AG08395 (cell line): ENCODE measurements at regions not wholly inside any gene's neighbourhood (a gene's known extent, or its start where the extent isn't known, plus 50 kb on each side); places are given as distances from the start of the nearest gene placed in this dataset.

ENCODE experiments used
- DNase-seq: peaks from one replicate; pipeline ENCODE4 v3.0.0; 2012; ENCODE audit warnings: mixed read lengths, low spot score

- no peak for DNase-seq
These were observed 293.3 kb upstream of the TPM1 start for GRCh38 chr15:62749036-62749815.

DNA sequence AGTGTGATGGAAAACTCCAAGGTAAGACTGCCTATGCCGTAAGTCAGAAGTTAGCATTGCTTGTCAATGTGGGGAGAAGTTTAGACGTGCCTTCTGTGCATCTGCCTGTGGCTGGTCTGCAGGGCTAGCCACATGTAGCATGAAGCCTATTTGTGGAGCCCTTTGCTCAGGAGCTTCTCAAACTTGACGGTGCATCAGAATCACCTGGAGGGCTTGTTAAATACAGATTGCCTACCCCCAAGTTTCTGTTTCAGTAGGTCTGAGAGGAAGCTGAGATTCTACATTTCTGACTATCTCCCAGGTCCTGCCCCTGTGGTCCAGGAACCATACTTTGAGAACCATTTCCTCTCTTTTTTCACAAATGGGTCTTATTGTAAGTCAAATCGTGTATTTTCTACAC is 292.1 kb upstream of the TPM1 start:
- DNase-seq: no peak

GRCh38 chr15:62752657-62753517 is 289.7 kb upstream of the TPM1 start:
- peak; percentile 42 for DNase-seq

DNA sequence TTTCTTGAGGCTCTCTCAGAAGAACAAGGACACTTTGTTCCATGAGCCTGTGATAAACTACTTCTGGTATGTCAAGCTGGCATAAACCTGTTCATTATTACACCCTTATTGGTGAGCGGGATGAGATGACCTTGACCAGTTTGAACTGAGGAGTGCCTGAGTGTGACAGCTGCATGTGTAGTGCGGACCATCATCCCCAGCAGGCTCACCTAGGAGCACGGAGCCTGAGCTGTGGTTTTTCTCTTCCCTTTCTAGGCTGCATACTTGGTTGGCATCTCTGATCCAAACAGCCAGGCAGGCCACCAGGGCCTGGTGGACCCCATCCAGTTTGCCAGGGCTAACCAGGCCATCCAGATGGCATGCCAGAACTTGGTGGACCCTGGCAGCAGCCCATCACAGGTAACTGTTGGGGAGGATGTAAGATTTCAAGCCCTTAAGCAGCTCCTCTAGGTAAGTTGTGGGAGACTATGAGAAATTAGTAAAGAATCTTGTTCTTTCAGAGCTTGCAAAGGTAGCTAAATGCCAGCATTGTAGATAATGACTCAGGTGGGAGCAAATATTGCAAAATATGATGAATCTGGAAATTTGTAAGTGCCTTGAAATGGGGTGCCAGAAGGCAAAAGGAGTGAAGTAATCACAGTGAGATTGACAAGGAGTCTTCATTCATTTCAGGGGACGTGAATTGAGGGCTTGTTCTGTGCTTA is 288.9 kb upstream of the TPM1 start:
- no peak for DNase-seq

- DNase-seq: no peak
These were observed 286.1 kb upstream of the TPM1 start for GRCh38 chr15:62756326-62756994.

DNA sequence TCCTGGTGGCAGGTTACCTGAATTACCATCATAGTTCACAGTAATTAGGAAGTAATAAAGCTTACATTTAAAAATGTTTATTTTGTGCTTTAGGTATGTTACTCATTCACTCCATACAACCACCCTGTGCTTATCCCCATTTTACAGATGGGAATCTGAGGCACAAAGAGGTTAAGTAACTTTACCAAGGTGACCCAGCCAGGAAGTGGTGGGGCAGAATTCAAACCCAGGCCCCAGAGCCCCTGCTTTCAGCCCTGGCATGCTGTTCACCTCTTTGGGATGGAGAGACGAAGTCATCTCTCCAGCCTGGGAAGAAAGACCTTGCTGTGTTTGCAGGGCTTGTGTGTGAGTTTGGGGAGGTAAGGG is 285.6 kb upstream of the TPM1 start:
- no peak for DNase-seq

DNA sequence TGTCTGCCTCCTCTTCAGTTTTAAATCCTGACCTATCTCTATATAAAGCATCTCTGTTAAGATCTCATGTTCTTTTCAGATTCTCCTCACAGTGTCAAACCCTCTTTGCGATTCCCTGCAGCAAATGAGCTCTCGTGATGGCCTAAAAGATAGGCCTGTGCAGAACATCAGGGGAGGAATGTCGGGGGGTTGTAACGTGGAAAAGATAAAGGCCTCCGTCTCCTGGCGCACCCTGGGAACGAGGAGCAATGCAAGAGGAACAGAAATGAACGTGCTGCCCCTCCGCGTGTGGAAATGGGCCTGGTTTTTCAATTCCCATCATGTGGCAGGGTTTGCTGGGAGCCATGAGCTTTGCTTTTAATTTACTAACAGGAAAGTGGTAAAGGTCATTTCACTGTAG is 285.0 kb upstream of the TPM1 start:
- no peak for DNase-seq

DNA sequence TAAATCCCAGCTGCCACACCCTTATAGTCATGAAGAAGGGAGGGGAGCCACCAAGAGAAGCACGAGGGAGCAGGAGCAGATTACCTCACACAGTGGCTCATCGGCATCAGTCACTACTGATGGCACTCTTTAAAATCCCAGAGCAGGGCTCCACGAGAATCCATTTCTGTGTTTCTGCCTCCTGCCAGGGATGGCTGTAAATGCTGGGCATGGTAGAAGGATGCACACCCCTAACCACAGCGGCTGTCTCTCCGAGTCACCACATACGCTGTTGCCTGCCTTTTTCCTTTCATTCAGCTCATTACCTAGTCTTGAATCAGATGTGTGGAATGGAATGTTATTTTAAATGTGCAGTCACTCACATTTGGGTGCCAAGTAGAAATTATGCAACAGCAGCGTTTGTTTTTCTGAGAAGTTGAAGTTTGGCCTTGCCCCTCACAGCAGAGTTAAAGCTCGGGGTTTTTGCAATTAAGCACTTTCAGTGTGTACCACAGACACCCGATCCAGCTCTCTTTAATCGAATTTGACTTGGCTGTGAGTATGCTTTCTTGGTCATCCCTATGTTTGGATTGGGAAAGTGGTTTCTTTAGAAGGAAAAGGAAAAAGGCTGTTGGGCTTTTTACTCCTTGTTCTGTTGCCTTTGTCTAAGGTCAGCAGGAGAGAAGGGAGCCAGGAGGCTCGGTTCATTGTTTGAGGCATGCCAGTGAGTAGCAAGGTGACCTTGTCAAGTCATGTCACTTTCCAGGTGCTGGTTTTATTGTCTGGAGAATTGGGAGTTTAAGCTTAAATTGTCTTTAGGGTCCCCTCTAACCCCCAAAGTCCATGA is 284.2 kb upstream of the TPM1 start:
- peak; percentile 94 for DNase-seq

DNA sequence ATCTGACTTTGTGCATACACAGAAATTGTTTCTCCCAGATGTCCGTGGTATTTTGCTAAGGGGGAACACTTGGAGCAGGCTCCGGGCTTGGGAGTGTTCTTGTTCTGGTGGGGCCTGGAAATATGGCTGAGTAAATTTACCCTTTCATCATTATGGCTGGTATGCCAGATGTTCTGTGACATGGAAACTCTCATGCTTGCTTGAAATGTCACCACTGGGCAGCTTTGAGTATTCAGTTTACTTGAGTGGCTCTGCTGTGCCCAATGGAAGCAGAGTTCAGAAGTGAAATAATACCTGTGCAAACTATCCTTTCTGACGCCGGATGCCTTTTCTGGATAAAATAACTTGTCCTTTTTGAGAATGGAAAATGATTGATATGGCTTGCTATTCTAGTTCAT is 283.6 kb upstream of the TPM1 start:
- DNase-seq: no peak

DNA sequence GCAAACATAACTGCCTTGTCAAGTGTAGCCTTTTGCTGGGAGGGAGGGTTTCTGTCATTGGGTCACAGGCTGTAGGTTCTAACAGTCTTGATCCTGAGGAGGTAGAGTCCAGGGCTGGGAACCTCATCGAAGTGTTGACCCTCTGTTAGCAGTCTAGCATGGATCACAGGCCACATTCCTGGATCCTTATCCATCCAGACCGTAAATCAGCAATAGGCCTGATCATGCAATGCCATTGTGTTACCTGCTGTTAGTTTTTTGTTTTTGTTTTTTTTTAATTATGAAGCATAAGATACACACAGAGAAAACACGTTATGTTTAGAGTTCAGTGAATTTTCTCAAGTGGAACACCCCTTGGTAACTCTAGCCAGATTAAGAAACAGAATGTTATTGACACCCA is 282.0 kb upstream of the TPM1 start:
- DNase-seq: no peak

GRCh38 chr15:62765916-62766315 is 276.6 kb upstream of the TPM1 start:
- no peak for DNase-seq

DNA sequence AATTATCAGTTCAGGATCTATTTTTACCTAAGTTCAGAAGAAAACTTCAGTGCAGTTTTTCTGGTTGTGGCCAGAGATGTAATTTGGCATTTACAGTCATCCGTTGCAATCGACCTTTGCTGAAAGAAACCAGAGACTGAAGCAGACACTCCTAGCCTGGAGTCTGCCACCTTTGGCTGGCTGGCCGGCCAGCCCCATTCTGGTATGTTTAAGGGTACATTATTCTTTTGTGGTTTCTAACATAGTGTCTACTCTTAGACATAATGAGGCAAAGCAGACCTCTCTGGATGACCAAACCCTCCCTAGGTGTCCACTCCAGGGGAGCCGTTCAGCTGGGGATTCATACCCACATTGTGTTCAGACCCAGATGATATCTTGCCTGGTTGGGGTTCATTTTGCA is 275.9 kb upstream of the TPM1 start:
- no peak for DNase-seq

- DNase-seq: peak; percentile 48
These were observed 272.9 kb upstream of the TPM1 start for GRCh38 chr15:62769604-62770003.

DNA sequence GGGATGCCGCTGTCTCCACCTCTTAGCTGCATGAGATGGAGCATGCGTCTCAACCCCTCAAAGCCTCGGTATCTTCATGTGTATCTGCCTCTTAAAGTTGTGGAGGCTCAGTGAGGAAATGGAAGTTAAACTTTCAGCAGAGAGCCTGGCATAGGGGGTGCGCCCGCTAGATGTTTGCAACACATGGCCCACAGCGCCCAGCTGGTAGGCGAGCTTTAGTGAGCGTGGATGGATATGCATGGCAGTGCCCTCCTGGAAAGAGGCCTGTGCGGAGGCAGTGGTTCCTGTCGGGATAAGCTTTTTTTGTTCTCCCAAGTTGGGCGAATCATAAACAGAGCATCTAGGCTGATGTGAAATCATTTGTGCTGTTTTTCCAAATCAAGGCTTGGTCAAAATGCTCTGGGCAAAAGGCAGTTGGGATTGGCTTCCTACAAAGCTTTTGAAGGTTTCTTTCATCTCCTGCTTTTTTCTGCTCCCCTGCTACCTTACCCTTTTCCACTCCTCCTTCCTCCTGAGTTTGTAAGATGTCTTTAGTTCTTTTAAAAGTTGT is 272.4 kb upstream of the TPM1 start:
- DNase-seq: no peak

DNA sequence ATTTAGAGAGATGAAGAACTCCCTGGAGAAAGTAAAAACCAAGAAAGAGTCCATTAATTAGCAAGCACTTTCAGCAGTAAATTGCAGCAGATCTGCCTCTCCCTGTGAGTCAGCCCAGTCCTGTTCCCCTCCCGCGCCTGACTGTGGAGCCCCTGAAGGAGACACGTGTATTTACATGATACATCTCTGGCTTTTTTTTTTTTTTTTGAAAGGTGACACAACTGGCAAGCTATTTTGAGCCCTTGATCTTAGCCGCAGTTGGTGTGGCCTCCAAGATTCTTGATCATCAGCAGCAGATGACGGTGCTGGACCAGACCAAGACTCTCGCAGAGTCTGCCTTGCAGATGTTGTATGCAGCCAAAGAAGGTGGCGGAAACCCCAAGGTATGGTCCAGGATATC is 271.8 kb upstream of the TPM1 start:
- DNase-seq: peak; percentile 81

DNA sequence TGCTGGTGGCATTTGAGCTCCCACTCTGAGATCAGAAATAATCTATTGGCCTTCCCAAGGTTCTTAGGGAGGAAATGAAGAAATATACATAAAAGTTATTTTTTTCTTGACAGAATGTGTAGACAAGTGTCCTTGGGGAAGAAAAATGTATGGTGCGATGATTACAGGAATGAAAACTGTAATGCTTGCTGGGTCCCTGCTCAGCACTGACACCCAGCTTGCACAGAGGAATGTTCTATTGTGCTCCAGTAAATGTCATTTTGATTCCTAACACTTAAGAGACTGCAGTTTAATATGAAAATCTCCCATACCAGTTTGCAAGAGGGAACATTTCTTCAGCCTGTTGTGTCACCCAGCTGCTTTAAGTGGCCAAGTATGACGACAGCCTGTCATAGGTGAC is 271.3 kb upstream of the TPM1 start:
- DNase-seq: no peak

DNA sequence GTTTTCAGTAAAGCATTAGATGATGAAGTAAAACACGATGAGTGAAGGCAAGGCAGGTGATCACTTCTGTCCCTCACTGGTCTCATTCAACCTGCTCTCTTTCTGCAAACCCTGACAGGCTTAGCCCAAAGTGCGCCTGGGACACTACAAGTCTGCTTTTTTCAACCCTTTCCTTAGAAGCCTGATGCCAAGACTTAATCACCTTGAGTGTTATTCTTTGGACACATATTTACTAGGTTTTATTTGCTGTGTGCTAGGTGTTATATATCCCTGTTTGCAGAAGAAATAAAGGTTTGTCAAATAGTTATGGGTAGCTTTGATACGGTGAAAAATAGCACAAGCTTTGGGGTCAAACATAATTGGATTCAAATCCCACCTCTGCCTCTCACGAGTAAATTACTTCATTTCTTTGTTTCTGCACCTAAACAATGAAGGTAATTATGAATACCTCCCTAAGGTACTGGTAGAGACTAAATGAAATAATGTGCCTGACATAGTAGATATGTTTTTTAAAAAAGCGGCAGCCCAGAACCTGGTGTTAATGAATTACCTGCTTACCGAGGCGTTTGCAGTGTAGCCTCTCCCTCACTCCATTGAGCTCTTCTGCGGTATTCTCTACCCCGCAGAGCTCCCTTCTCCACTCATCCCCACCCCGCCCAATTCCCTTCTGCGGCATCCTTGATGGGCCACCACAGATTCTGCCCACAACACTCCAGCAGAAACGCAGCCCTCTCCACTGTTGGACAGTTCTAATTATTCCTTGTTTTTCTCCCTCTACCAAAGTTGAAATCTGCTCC is 269.0 kb upstream of the TPM1 start:
- DNase-seq: no peak

- DNase-seq: no peak
These were observed 266.6 kb upstream of the TPM1 start for GRCh38 chr15:62775932-62776331.

- peak; percentile 36 for DNase-seq
These were observed 264.9 kb upstream of the TPM1 start for GRCh38 chr15:62777671-62778070.

DNA sequence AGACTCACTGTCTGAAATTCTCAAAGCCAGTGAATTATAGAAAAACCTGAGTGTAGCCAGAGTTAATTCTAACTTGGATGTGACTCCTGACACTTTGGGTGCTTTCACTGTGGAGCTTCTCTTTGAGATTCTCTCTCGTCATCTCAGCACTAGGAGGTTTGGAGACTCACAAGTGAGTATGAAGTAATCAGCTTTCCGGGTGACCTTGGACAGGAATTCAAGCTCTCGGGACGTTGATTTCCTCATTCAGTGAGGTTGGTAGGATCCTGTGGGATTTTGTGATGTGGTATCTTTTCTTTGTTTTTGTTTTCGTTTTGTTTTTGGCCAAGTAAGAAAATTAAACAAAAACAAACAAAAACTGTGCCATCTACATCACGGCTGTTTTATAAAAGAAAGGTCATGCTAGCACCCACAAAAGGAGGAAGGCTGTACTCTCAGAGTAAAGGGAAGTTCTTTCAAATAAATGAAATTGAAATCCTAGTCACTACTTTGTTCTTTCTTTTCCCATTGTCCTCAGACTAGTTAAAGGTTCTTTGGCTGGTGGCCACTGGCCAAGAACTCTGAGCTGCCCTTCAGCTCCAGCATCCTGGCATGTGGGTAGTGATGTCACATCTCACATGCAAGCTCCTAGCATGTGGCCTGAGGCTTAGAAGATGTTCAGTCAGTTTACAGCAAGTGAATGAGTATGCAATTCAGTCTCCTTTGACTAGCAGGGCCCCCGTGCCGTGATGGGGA is 263.3 kb upstream of the TPM1 start:
- DNase-seq: peak; percentile 22
